IMR-90 (cell line): ENCODE measurements at regions not wholly inside any gene's neighbourhood (a gene's known extent, or its start where the extent isn't known, plus 50 kb on each side); places are given as distances from the start of the nearest gene placed in this dataset.

ENCODE experiments used
- ATAC-seq: fragments of 200-7000 bp; cut with Tn5 transposase; 2 replicates; pipeline ENCODE4 v1.9.1; 2020; ENCODE audit warnings: low read depth, mild to moderate bottlenecking, moderate library complexity
- BruUV-seq: library from RNA; stranded (reverse); fragments of 400-500 nt; replicated peaks from 2 replicates; lab custom pipeline; 2021; lab: Mats Ljungman, UMichigan
- CTCF ChIA-PET: fragments of 300-600 bp; formaldehyde crosslinking; extraction: SDS; loops from one replicate; lab custom pipeline; 2021; ENCODE audit warnings: antibody characterized with exemption; lab: Yijun Ruan, JAX
- POLR2A ChIA-PET: fragments of 300-600 bp; sonication (Branson Sonifier 250); formaldehyde crosslinking; loops from one replicate; lab custom pipeline; 2022; ENCODE audit warnings: antibody characterized with exemption; ENCODE audit not compliant: unreplicated experiment; lab: Charles Lee
- DNase-seq: peaks from one replicate; pipeline ENCODE4 v3.0.0; 2013
- H2AFZ ChIP-seq: replicated peaks from 2 replicates; pipeline ENCODE3; 2013; ENCODE audit warnings: low read length, mild to moderate bottlenecking; ENCODE audit not compliant: poor library complexity
- H2AK5ac ChIP-seq: 2 replicates; pipeline ENCODE4 v1.6.1; 2013; ENCODE audit warnings: low read depth, low read length, inconsistent platforms
- H2AK9ac ChIP-seq: replicated peaks from 2 replicates; pipeline ENCODE3; 2013; ENCODE audit warnings: mild to moderate bottlenecking, low read depth, low read length, moderate library complexity; ENCODE audit not compliant: poor library complexity
- H2BK120ac ChIP-seq: 2 replicates; pipeline ENCODE4 v1.6.1; 2013; ENCODE audit warnings: low read depth, low read length, inconsistent platforms
- H2BK15ac ChIP-seq: 3 replicates; pipeline ENCODE4 v1.6.1; 2013; ENCODE audit warnings: low read depth, low read length, inconsistent platforms
- H2BK20ac ChIP-seq: 2 replicates; pipeline ENCODE4 v1.6.1; 2013; ENCODE audit warnings: low read depth, mild to moderate bottlenecking, inconsistent platforms, low read length, moderate library complexity
- H2BK5ac ChIP-seq: 2 replicates; pipeline ENCODE4 v1.6.1; 2013; ENCODE audit warnings: mild to moderate bottlenecking, low read depth, low read length, inconsistent platforms; ENCODE audit not compliant: poor library complexity, severe bottlenecking
- H3K14ac ChIP-seq: replicated peaks from 2 replicates; pipeline ENCODE4 v1.6.1; 2013; ENCODE audit warnings: low read depth, low read length, inconsistent platforms
- H3K18ac ChIP-seq: 2 replicates; pipeline ENCODE4 v1.6.1; 2013; ENCODE audit warnings: low read depth, low read length, control low read depth
- H3K23ac ChIP-seq: 2 replicates; pipeline ENCODE4 v1.6.1; 2013; ENCODE audit warnings: low read depth, low read length, inconsistent platforms
- H3K27ac ChIP-seq: 2 replicates; pipeline ENCODE4 v1.5.1; 2013; ENCODE audit warnings: mild to moderate bottlenecking, control low read depth, low read length; ENCODE audit not compliant: insufficient read depth
- H3K27me3 ChIP-seq: 2 replicates; pipeline ENCODE4 v1.6.1; 2013; ENCODE audit warnings: low read length; ENCODE audit not compliant: control insufficient read depth, insufficient read depth
- H3K36me3 ChIP-seq: 2 replicates; pipeline ENCODE4 v1.6.1; 2013; ENCODE audit warnings: low read length, mixed read lengths; ENCODE audit not compliant: control insufficient read depth, insufficient read depth
- H3K4ac ChIP-seq: 2 replicates; pipeline ENCODE4 v1.6.1; 2013; ENCODE audit warnings: low read depth, low read length, inconsistent platforms
- H3K4me1 ChIP-seq: 2 replicates; pipeline ENCODE4 v1.6.1; 2013; ENCODE audit warnings: low read length, mixed read lengths; ENCODE audit not compliant: control insufficient read depth, insufficient read depth
- H3K4me2 ChIP-seq: 2 replicates; pipeline ENCODE4 v1.6.1; 2013; ENCODE audit warnings: low read depth, mild to moderate bottlenecking, control low read depth, low read length, moderate library complexity
- H3K4me3 ChIP-seq: 2 replicates; pipeline ENCODE4 v1.5.1; 2013; ENCODE audit warnings: low read depth, mild to moderate bottlenecking, control low read depth, low read length, moderate library complexity; ENCODE audit not compliant: insufficient read depth
- H3K56ac ChIP-seq: 2 replicates; pipeline ENCODE4 v1.6.1; 2013; ENCODE audit warnings: low read length, inconsistent platforms; ENCODE audit not compliant: insufficient read depth; ENCODE audit errors: extremely low read depth
- H3K79me1 ChIP-seq, 2 experiments: 2 replicates each; pipeline ENCODE4 v1.6.1; 2013; ENCODE audit warnings: low read length in 2 of 2, inconsistent platforms in 1 of 2, low read depth in 1 of 2
- H3K9ac ChIP-seq: 2 replicates; pipeline ENCODE4 v1.6.1; 2013; ENCODE audit warnings: low read depth, low read length, control low read depth
- H3K9me1 ChIP-seq: 2 replicates; pipeline ENCODE4 v1.6.1; 2013; ENCODE audit warnings: low read length, inconsistent platforms; ENCODE audit not compliant: insufficient read depth
- H3K9me3 ChIP-seq: 2 replicates; pipeline ENCODE4 v1.6.1; 2013; ENCODE audit warnings: low read length; ENCODE audit not compliant: control insufficient read depth, insufficient read depth
- H4K20me1 ChIP-seq: 2 replicates; pipeline ENCODE4 v1.6.1; 2013; ENCODE audit warnings: low read length, inconsistent platforms; ENCODE audit not compliant: insufficient read depth
- H4K5ac ChIP-seq: 2 replicates; pipeline ENCODE4 v1.6.1; 2013; ENCODE audit warnings: mild to moderate bottlenecking, low read depth, low read length, control low read depth
- H4K8ac ChIP-seq, 2 experiments: 2 replicates each; pipeline ENCODE4 v1.6.1; 2013; ENCODE audit warnings: low read depth in 2 of 2, low read length in 2 of 2, control low read depth in 1 of 2, inconsistent platforms in 1 of 2
- H4K91ac ChIP-seq: 2 replicates; pipeline ENCODE4 v1.6.1; 2013; ENCODE audit warnings: low read depth, low read length, inconsistent platforms; ENCODE audit not compliant: insufficient read depth
- BHLHE40 ChIP-seq: fragments of 150-350 bp; IDR thresholded peaks from 2 replicates; pipeline ENCODE4 v1.6.1; 2016; ENCODE audit warnings: mild to moderate bottlenecking, low read depth, low read length
- CEBPB ChIP-seq: IDR thresholded peaks from 2 replicates; pipeline ENCODE4 v1.6.1; 2012; ENCODE audit warnings: low read depth, low read length, improper control_type of control experiment
- CHD1 ChIP-seq: IDR thresholded peaks from 2 replicates; pipeline ENCODE4 v1.6.1; 2012; ENCODE audit warnings: low read depth, low read length, improper control_type of control experiment
- FOS ChIP-seq: fragments of 150-350 bp; IDR thresholded peaks from 2 replicates; pipeline ENCODE4 v1.6.1; 2016; ENCODE audit warnings: low read depth, low read length
- MAFK ChIP-seq: IDR thresholded peaks from 2 replicates; pipeline ENCODE4 v1.6.1; 2012; ENCODE audit warnings: low read depth, low read length, improper control_type of control experiment
- MAZ ChIP-seq: IDR thresholded peaks from 2 replicates; pipeline ENCODE4 v1.6.1; 2012; ENCODE audit warnings: low read depth, mild to moderate bottlenecking, low read length, improper control_type of control experiment, moderate library complexity, borderline replicate concordance
- MXI1 ChIP-seq: IDR thresholded peaks from 2 replicates; pipeline ENCODE4 v1.6.1; 2012; ENCODE audit warnings: low read depth, mild to moderate bottlenecking, low read length, moderate library complexity, borderline replicate concordance
- NFE2L2 ChIP-seq: fragments of 150-350 bp; IDR thresholded peaks from 2 replicates; pipeline ENCODE4 v1.6.1; 2016; ENCODE audit warnings: low read depth, mild to moderate bottlenecking, low read length
- POLR2A ChIP-seq: IDR thresholded peaks from 2 replicates; pipeline ENCODE4 v1.6.1; 2012; ENCODE audit warnings: mild to moderate bottlenecking, low read depth, low read length
- RAD21 ChIP-seq: IDR thresholded peaks from 2 replicates; pipeline ENCODE4 v1.6.1; 2012; ENCODE audit warnings: low read length, improper control_type of control experiment
- RCOR1 ChIP-seq: IDR thresholded peaks from 2 replicates; pipeline ENCODE4 v1.6.1; 2012; ENCODE audit warnings: mild to moderate bottlenecking, low read length, improper control_type of control experiment; ENCODE audit not compliant: insufficient replicate concordance
- RFX5 ChIP-seq: IDR thresholded peaks from 2 replicates; pipeline ENCODE4 v1.8.0; 2012; ENCODE audit warnings: low read depth, mild to moderate bottlenecking, low read length, moderate library complexity
- SMC3 ChIP-seq: fragments of 150-350 bp; IDR thresholded peaks from 2 replicates; pipeline ENCODE4 v1.6.1; 2016; ENCODE audit warnings: low read depth, mild to moderate bottlenecking, antibody characterized with exemption, low read length, moderate library complexity
- WGBS, 2 experiments: methylation state at CpG; one replicate each; pipeline versions ENCODE4 v1.1.5 to v1.1.7; 2013; ENCODE audit warnings: missing lambda C conversion rate in 2 of 2; ENCODE audit not compliant: insufficient read length in 1 of 2; ENCODE audit errors: extremely low coverage in 2 of 2; 5-methylcytosine and 5-hydroxymethylcytosine counted together
- dilution Hi-C: fragments of 300-500 bp; cut with HindIII; formaldehyde crosslinking; loops from one replicate; pipeline ENCODE4 v1.14.3; 2018; ENCODE audit warnings: low sequenced_read_pairs; ENCODE audit not compliant: unreplicated experiment
- in situ Hi-C: fragments of 300-500 bp; cut with MboI; formaldehyde crosslinking; loops from 3 replicates; pipeline ENCODE4 v1.14.3; 2019; ENCODE audit warnings: low sequenced_read_pairs, inconsistent platforms, mixed read lengths
- intact Hi-C: fragments of 100-400 bp; cut with micrococcal nuclease; formaldehyde crosslinking; loops from 2 replicates; pipeline ENCODE4 v1.10.0; 2022
- TF ChIP-seq, protein P1 (sequence below): fragments of 150-350 bp; IDR thresholded peaks from 2 replicates; pipeline ENCODE4 v1.6.1; 2017; ENCODE audit warnings: mild to moderate bottlenecking, antibody characterized with exemption, low read length, low read depth
- TF ChIP-seq, protein P2 (sequence below): fragments of 150-350 bp; IDR thresholded peaks from 2 replicates; pipeline ENCODE4 v1.6.1; 2016; ENCODE audit warnings: low read depth, mild to moderate bottlenecking, low read length, moderate library complexity, borderline replicate concordance
- TF ChIP-seq, protein P3 (sequence below): conservative IDR thresholded peaks from 2 replicates; pipeline ENCODE4 v1.5.1; 2012; ENCODE audit warnings: mild to moderate bottlenecking, low read depth, low read length, improper control_type of control experiment

DNA sequence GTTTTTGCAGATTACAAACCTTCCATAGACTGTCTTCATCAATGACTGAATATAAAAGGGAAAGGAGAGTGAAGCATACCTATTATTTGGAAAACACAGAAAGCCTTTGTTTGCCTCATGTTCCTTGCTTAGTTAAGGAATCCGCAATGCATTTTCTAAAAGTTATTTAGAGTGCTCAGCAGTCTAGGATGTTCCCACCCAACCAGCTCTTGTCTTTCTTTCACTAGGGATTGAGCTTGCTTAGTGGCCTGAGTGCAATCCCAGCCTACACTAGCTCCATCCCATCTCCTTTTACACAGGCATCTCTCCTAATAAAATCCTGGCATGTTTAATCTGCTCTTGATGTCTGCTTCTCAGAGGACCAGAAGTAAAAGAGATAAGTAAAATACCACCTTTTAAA lies 850.5 kb upstream of the GJE1 start:
- no peak overlapping the region for H3K56ac ChIP-seq
- H4K8ac ChIP-seq: no peak overlapping the region
- no peak overlapping the region for H3K9ac ChIP-seq
- in situ Hi-C loops (no loop called here), dilution Hi-C loops (no loop called here), intact Hi-C loops (no loop called here)
- no peak overlapping the region for H2BK5ac ChIP-seq
- H2AFZ ChIP-seq: no peak overlapping the region
- ATAC-seq (no peak), DNase-seq (no peak)
- ChIA-PET CTCF (no interaction called here), POLR2A (no interaction called here)
- H4K20me1 ChIP-seq: no peaks in the 10 kb centered on the region
- 80% methylated on average over 1 of the region's 1 CpG; no CpG with 5 or more reads in 1 of the 2 experiments for WGBS, 2 experiments
- no peaks in the 10 kb centered on the region for H3K9me3 ChIP-seq
- H3K4me1 ChIP-seq: no peaks in the 10 kb centered on the region
- TF ChIP-seq SMC3: no peak
- no peak for TF ChIP-seq BHLHE40
- no peak for TF ChIP-seq NFE2L2
- no peak for TF ChIP-seq RAD21
- TF ChIP-seq POLR2A: no peak
- no peak for TF ChIP-seq RCOR1
- no peak for TF ChIP-seq FOS
- TF ChIP-seq, protein P1, sequence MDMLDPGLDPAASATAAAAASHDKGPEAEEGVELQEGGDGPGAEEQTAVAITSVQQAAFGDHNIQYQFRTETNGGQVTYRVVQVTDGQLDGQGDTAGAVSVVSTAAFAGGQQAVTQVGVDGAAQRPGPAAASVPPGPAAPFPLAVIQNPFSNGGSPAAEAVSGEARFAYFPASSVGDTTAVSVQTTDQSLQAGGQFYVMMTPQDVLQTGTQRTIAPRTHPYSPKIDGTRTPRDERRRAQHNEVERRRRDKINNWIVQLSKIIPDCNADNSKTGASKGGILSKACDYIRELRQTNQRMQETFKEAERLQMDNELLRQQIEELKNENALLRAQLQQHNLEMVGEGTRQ: no peak
- TF ChIP-seq MAFK: no peak
- no peak for TF ChIP-seq MAZ
- no peak for TF ChIP-seq CEBPB
- TF ChIP-seq CHD1: no peak
- no peak for TF ChIP-seq RFX5
- TF ChIP-seq, protein P2, sequence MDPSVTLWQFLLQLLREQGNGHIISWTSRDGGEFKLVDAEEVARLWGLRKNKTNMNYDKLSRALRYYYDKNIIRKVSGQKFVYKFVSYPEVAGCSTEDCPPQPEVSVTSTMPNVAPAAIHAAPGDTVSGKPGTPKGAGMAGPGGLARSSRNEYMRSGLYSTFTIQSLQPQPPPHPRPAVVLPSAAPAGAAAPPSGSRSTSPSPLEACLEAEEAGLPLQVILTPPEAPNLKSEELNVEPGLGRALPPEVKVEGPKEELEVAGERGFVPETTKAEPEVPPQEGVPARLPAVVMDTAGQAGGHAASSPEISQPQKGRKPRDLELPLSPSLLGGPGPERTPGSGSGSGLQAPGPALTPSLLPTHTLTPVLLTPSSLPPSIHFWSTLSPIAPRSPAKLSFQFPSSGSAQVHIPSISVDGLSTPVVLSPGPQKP: no peak
- TF ChIP-seq, protein P3, sequence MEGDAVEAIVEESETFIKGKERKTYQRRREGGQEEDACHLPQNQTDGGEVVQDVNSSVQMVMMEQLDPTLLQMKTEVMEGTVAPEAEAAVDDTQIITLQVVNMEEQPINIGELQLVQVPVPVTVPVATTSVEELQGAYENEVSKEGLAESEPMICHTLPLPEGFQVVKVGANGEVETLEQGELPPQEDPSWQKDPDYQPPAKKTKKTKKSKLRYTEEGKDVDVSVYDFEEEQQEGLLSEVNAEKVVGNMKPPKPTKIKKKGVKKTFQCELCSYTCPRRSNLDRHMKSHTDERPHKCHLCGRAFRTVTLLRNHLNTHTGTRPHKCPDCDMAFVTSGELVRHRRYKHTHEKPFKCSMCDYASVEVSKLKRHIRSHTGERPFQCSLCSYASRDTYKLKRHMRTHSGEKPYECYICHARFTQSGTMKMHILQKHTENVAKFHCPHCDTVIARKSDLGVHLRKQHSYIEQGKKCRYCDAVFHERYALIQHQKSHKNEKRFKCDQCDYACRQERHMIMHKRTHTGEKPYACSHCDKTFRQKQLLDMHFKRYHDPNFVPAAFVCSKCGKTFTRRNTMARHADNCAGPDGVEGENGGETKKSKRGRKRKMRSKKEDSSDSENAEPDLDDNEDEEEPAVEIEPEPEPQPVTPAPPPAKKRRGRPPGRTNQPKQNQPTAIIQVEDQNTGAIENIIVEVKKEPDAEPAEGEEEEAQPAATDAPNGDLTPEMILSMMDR: no peak
- TF ChIP-seq MXI1: no peak
- H3K27me3 ChIP-seq: no peaks in the 10 kb centered on the region
- H2BK20ac ChIP-seq: no peak overlapping the region
- no peak overlapping the region for H3K27ac ChIP-seq
- no peak overlapping the region for H2AK5ac ChIP-seq
- no peaks in the 10 kb centered on the region for H3K36me3 ChIP-seq
- H3K4me2 ChIP-seq: no peak overlapping the region
- no peaks in the 10 kb centered on the region for H3K9me1 ChIP-seq
- H4K91ac ChIP-seq: no peak overlapping the region
- no TSS peak for BruUV-seq
- H2AK9ac ChIP-seq: no peak overlapping the region
- no peak overlapping the region for H3K14ac ChIP-seq
- H3K18ac ChIP-seq: no peak overlapping the region
- no peaks in the 10 kb centered on the region for H3K79me1 ChIP-seq
- H3K4ac ChIP-seq: no peak overlapping the region
- no peak overlapping the region for H3K4me3 ChIP-seq
- no peak overlapping the region for H2BK15ac ChIP-seq
- H3K23ac ChIP-seq: no peak overlapping the region
- no peak overlapping the region for H2BK120ac ChIP-seq
- no peak overlapping the region for H4K5ac ChIP-seq
